ENCODE measurements at regions not wholly inside any gene's neighbourhood (a gene's known extent, or its start where the extent isn't known, plus 50 kb on each side); places are given as distances from the start of the nearest gene placed in this dataset.

DNA sequence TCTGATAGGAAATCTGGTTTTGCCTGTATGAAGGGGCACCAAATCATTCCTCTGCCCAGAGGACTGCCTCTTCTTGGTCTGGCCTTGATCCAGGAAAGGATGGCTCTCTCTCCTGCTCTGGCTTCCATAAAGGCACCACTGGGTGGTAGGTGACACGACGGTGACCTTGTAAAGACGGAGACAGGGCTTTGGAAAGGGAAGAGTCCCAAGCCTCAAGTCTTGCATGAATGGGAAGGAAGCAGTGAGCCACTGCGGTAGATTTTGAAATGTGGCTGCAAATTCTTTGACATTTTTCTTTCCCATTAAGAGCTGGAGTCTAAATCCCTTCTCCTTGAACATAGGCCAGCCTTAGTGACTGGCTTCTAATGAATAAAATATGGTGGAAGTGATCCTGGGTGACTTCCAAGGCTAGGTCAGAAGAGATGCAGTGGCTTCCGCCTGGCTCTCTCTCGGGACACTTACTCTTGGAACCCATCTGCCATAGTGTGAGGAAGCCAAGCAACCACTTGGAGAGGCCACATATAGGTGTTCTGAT is 347.4 kb downstream of the BCOR start:
- no peaks in the 10 kb centered on the region for H3K36me3 Mint-ChIP-seq (ENCODE audit: low read depth)
- no peaks in the 10 kb centered on the region for H3K27me3 Mint-ChIP-seq
- H3K4me3 Mint-ChIP-seq: no peak overlapping the region
- ATAC-seq (replicated peaks): no peak
- peaks cover 4% of the 10 kb centered on the region for H3K4me1 Mint-ChIP-seq
- H3K9me3 Mint-ChIP-seq: no peaks in the 10 kb centered on the region
- no peak overlapping the region for H3K27ac Mint-ChIP-seq

DNA sequence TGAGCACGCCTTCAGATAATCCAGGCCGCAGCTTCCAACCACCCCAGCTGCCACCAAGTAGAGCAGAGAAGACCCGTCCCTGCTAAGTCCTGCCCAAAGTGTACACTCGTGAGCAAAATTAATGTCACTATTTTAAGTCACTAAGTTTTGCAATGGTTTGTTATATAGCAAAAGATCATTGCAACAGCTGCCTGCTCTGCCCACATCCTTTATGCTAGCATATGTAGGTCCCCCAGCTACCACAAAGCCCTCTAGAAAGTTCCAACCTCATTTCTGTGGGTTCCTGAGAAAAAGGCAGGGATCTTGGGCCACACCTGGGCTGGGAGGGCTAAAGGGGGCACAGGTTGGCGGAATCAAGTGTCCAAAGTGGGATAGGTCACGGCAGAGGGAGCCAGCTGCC is 346.9 kb downstream of the BCOR start:
- Mint-ChIP-seq H3K36me3 (ENCODE audit: low read depth) (no peaks in the 10 kb centered on the region), H3K27ac (no peak overlapping the region), H3K4me1 (peaks cover 4% of the 10 kb centered on the region), H3K9me3 (no peaks in the 10 kb centered on the region), H3K4me3 (no peak overlapping the region), H3K27me3 (no peaks in the 10 kb centered on the region)
- no peak for ATAC-seq (replicated peaks)

DNA sequence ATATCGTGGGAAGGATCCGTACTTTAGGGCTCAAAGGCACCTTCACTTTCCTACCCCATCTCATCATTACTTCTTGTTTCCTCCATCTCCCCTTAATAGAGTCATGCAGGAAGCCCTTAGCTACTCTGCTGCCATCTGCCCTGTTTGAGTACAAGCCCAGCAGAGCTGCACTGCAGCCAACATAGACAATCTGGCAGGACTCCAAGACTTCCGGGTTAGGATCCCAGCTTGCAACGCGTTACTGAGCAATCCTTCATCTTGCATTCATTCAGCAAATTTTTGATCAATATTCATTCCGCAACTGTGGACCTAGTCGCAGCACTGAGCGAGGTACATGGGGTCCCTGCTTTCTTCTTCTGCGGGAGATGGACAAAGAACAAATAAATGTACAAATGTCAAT is 344.9 kb downstream of the BCOR start:
- no peak overlapping the region for H3K27ac Mint-ChIP-seq
- no peak for ATAC-seq (replicated peaks)
- no peaks in the 10 kb centered on the region for H3K9me3 Mint-ChIP-seq
- H3K4me3 Mint-ChIP-seq: no peak overlapping the region
- no peaks in the 10 kb centered on the region for H3K36me3 Mint-ChIP-seq (ENCODE audit: low read depth)
- peaks cover 4% of the 10 kb centered on the region for H3K4me1 Mint-ChIP-seq
- H3K27me3 Mint-ChIP-seq: no peaks in the 10 kb centered on the region

DNA sequence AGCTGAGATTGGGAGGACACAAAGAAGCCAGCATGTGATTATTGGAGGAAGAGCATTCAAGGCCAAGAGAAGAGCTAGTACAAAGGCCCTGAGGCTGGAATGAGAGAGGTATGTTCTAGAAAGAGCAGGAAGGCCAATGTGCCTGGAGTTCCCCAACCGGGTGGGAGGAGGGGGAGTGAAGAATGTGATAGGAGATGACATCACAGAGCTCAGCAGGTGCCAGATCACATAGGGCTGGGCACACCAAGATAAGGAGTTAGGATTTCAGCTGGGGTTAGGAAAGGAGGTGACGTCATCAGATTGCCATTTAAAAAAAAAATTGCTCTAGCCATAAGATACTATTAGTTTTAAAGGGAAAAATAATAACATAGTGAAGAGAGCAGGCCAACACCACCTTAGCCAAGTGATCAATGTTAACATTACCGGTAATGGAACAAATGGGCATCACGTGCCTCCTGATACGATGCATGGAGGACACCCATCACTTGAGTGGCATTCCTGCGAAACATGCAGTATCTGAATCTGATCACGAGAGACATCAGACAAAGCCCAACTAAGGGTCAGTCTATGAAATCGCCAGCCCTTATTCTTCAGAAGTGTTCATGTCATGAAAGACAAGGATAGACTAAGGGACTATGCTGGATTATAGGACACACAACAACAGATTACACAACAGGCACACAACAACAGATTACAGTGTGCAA is 344.3 kb downstream of the BCOR start:
- no peak for ATAC-seq (replicated peaks)
- Mint-ChIP-seq H3K27me3 (no peaks in the 10 kb centered on the region), H3K36me3 (ENCODE audit: low read depth) (no peaks in the 10 kb centered on the region), H3K9me3 (no peaks in the 10 kb centered on the region), H3K4me3 (no peak overlapping the region), H3K4me1 (peaks cover 4% of the 10 kb centered on the region), H3K27ac (no peak overlapping the region)

GRCh38 chrX:39755143-39756032 is 342.4 kb downstream of the BCOR start:
- peaks cover 4% of the 10 kb centered on the region for H3K4me1 Mint-ChIP-seq
- H3K4me3 Mint-ChIP-seq: no peak overlapping the region
- no peaks in the 10 kb centered on the region for H3K9me3 Mint-ChIP-seq
- no peak for ATAC-seq (replicated peaks)
- H3K27me3 Mint-ChIP-seq: no peaks in the 10 kb centered on the region
- H3K36me3 Mint-ChIP-seq (ENCODE audit: low read depth): no peaks in the 10 kb centered on the region
- no peak overlapping the region for H3K27ac Mint-ChIP-seq

GRCh38 chrX:39756086-39756883 is 341.5 kb downstream of the BCOR start:
- no peaks in the 10 kb centered on the region for H3K36me3 Mint-ChIP-seq (ENCODE audit: low read depth)
- peaks cover 4% of the 10 kb centered on the region for H3K4me1 Mint-ChIP-seq
- ATAC-seq (replicated peaks): no peak
- H3K4me3 Mint-ChIP-seq: no peak overlapping the region
- no peaks in the 10 kb centered on the region for H3K27me3 Mint-ChIP-seq
- no peaks in the 10 kb centered on the region for H3K9me3 Mint-ChIP-seq
- no peak overlapping the region for H3K27ac Mint-ChIP-seq

GRCh38 chrX:39757971-39758370 is 339.8 kb downstream of the BCOR start:
- Mint-ChIP-seq H3K4me3 (no peak overlapping the region), H3K27me3 (no peaks in the 10 kb centered on the region), H3K36me3 (ENCODE audit: low read depth) (no peaks in the 10 kb centered on the region), H3K9me3 (no peaks in the 10 kb centered on the region), H3K27ac (no peak overlapping the region), H3K4me1 (peaks cover 4% of the 10 kb centered on the region)
- ATAC-seq (replicated peaks): no peak

- no peak for ATAC-seq (replicated peaks)
- Mint-ChIP-seq H3K4me1 (no peaks in the 10 kb centered on the region), H3K4me3 (no peak overlapping the region), H3K36me3 (ENCODE audit: low read depth) (no peaks in the 10 kb centered on the region), H3K27ac (no peak overlapping the region), H3K27me3 (no peaks in the 10 kb centered on the region), H3K9me3 (no peaks in the 10 kb centered on the region)
Measured at GRCh38 chrX:39758791-39759525, 338.8 kb downstream of the BCOR start.

DNA sequence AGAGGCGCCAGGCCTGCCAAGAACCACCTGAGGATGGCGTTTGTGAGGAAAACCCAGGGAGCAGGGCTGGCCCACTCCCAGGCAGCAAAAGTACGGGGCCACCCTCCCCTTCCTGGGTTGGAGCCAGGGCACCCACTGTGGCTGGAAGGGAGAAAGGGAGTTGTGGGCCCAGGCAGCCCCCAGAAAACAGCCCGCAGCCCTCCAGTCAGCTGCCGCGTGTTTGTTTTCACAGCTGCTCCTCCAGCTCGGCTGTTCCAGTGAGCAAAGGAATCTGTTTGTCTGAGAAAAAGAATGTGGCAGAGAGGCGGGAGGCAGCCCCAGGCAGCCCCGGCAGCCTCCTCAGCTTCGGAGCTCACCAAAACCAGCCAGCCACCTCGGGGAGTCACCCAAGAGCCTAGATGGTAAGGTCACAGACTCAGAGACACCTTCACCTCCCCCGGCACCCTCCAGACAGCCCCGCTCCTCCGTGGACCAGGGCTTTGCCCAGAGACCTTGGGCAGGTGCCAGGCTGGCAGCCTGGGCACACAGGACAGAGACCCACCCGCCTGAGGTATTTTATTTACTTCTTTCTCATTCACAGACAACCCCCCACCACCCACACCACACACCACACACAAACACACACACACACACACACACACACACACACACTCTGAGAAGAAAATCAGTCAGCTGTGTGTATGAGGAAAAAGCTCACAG is 338.1 kb downstream of the BCOR start:
- H3K27ac Mint-ChIP-seq: no peak overlapping the region
- H3K4me3 Mint-ChIP-seq: no peak overlapping the region

GRCh38 chrX:39760930-39761329 is 336.8 kb downstream of the BCOR start:
- no peaks in the 10 kb centered on the region for H3K4me1 Mint-ChIP-seq
- H3K4me3 Mint-ChIP-seq: peak overlapping the region; percentile 36
- peak; percentile 94 for ATAC-seq (replicated peaks)
- no peaks in the 10 kb centered on the region for H3K9me3 Mint-ChIP-seq
- H3K27me3 Mint-ChIP-seq: no peaks in the 10 kb centered on the region
- peak overlapping the region; percentile 33 for H3K27ac Mint-ChIP-seq
- no peaks in the 10 kb centered on the region for H3K36me3 Mint-ChIP-seq (ENCODE audit: low read depth)

More for the DNA sequence above, 338.1 kb downstream of the BCOR start:
- Mint-ChIP-seq H3K4me1 (no peaks in the 10 kb centered on the region), H3K9me3 (no peaks in the 10 kb centered on the region), H3K27me3 (no peaks in the 10 kb centered on the region), H3K36me3 (ENCODE audit: low read depth) (no peaks in the 10 kb centered on the region)
- no peak for ATAC-seq (replicated peaks)

DNA sequence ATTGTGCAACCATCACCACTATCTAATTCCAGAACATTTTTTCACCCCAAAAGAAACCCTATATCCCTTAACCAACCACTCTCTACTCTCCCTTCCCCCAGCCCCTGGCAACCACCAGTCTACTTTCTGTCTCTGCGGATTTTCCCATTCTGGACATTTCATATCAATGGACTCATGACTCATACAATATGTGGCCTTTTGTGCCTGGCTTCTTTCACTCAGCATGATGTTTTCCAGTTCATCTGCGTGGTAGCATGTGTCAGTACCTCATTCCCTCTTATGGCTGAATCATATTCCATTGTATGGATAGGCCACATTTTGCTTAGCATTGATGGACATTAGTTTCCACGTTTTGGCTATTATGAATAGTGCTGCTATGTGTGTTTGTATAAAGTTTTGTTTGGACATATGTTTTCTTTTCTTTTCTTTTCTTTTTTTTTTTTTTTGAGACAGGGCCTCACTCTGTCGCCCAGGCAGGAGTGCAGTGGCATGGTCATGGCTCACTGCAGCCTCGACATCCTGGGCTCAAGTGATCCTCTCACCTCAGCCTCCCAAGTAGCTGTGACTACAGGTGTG is 335.4 kb downstream of the BCOR start:
- no peak overlapping the region for H3K27ac Mint-ChIP-seq
- no peaks in the 10 kb centered on the region for H3K9me3 Mint-ChIP-seq
- H3K4me3 Mint-ChIP-seq: no peak overlapping the region
- no peaks in the 10 kb centered on the region for H3K27me3 Mint-ChIP-seq
- H3K4me1 Mint-ChIP-seq: no peaks in the 10 kb centered on the region
- ATAC-seq (replicated peaks): no peak
- H3K36me3 Mint-ChIP-seq (ENCODE audit: low read depth): no peaks in the 10 kb centered on the region

- Mint-ChIP-seq H3K36me3 (ENCODE audit: low read depth) (no peaks in the 10 kb centered on the region), H3K4me3 (no peak overlapping the region), H3K4me1 (no peaks in the 10 kb centered on the region), H3K27ac (no peak overlapping the region), H3K27me3 (no peaks in the 10 kb centered on the region), H3K9me3 (no peaks in the 10 kb centered on the region)
- ATAC-seq (replicated peaks): no peak
Measured at GRCh38 chrX:39764441-39764914, 333.3 kb downstream of the BCOR start.

- no peaks in the 10 kb centered on the region for H3K27me3 Mint-ChIP-seq
- H3K4me1 Mint-ChIP-seq: peaks cover 2% of the 10 kb centered on the region
- no peaks in the 10 kb centered on the region for H3K9me3 Mint-ChIP-seq
- peak overlapping the region; percentile 65 for H3K4me3 Mint-ChIP-seq
- no peaks in the 10 kb centered on the region for H3K36me3 Mint-ChIP-seq (ENCODE audit: low read depth)
- peak overlapping the region; percentile 74 for H3K27ac Mint-ChIP-seq
- ATAC-seq (replicated peaks): no peak
Measured at GRCh38 chrX:39765327-39765726, 332.4 kb downstream of the BCOR start.
